IMR-90 (cell line): ENCODE measurements at regions not wholly inside any gene's neighbourhood (a gene's known extent, or its start where the extent isn't known, plus 50 kb on each side); places are given as distances from the start of the nearest gene placed in this dataset.

Experiments used
- ATAC-seq: fragments of 200-7000 bp; cut with Tn5 transposase; 2 replicates; pipeline ENCODE4 v1.9.1; 2020; ENCODE audit warnings: low read depth, mild to moderate bottlenecking, moderate library complexity
- BruUV-seq: library from RNA; stranded (reverse); fragments of 400-500 nt; replicated peaks from 2 replicates; lab custom pipeline; 2021; lab: Mats Ljungman, UMichigan
- CTCF ChIA-PET: fragments of 300-600 bp; formaldehyde crosslinking; extraction: SDS; loops from one replicate; lab custom pipeline; 2021; ENCODE audit warnings: antibody characterized with exemption; lab: Yijun Ruan, JAX
- POLR2A ChIA-PET: fragments of 300-600 bp; sonication (Branson Sonifier 250); formaldehyde crosslinking; loops from one replicate; lab custom pipeline; 2022; ENCODE audit warnings: antibody characterized with exemption; ENCODE audit not compliant: unreplicated experiment; lab: Charles Lee
- DNase-seq: peaks from one replicate; pipeline ENCODE4 v3.0.0; 2013
- H2AFZ ChIP-seq: replicated peaks from 2 replicates; pipeline ENCODE3; 2013; ENCODE audit warnings: low read length, mild to moderate bottlenecking; ENCODE audit not compliant: poor library complexity
- H2AK5ac ChIP-seq: 2 replicates; pipeline ENCODE4 v1.6.1; 2013; ENCODE audit warnings: low read depth, low read length, inconsistent platforms
- H2AK9ac ChIP-seq: replicated peaks from 2 replicates; pipeline ENCODE3; 2013; ENCODE audit warnings: mild to moderate bottlenecking, low read depth, low read length, moderate library complexity; ENCODE audit not compliant: poor library complexity
- H2BK120ac ChIP-seq: 2 replicates; pipeline ENCODE4 v1.6.1; 2013; ENCODE audit warnings: low read depth, low read length, inconsistent platforms
- H2BK15ac ChIP-seq: 3 replicates; pipeline ENCODE4 v1.6.1; 2013; ENCODE audit warnings: low read depth, low read length, inconsistent platforms
- H2BK20ac ChIP-seq: 2 replicates; pipeline ENCODE4 v1.6.1; 2013; ENCODE audit warnings: low read depth, mild to moderate bottlenecking, inconsistent platforms, low read length, moderate library complexity
- H2BK5ac ChIP-seq: 2 replicates; pipeline ENCODE4 v1.6.1; 2013; ENCODE audit warnings: mild to moderate bottlenecking, low read depth, low read length, inconsistent platforms; ENCODE audit not compliant: poor library complexity, severe bottlenecking
- H3K14ac ChIP-seq: replicated peaks from 2 replicates; pipeline ENCODE4 v1.6.1; 2013; ENCODE audit warnings: low read depth, low read length, inconsistent platforms
- H3K18ac ChIP-seq: 2 replicates; pipeline ENCODE4 v1.6.1; 2013; ENCODE audit warnings: low read depth, low read length, control low read depth
- H3K23ac ChIP-seq: 2 replicates; pipeline ENCODE4 v1.6.1; 2013; ENCODE audit warnings: low read depth, low read length, inconsistent platforms
- H3K27ac ChIP-seq: 2 replicates; pipeline ENCODE4 v1.5.1; 2013; ENCODE audit warnings: mild to moderate bottlenecking, control low read depth, low read length; ENCODE audit not compliant: insufficient read depth
- H3K27me3 ChIP-seq: 2 replicates; pipeline ENCODE4 v1.6.1; 2013; ENCODE audit warnings: low read length; ENCODE audit not compliant: control insufficient read depth, insufficient read depth
- H3K36me3 ChIP-seq: 2 replicates; pipeline ENCODE4 v1.6.1; 2013; ENCODE audit warnings: low read length, mixed read lengths; ENCODE audit not compliant: control insufficient read depth, insufficient read depth
- H3K4ac ChIP-seq: 2 replicates; pipeline ENCODE4 v1.6.1; 2013; ENCODE audit warnings: low read depth, low read length, inconsistent platforms
- H3K4me1 ChIP-seq: 2 replicates; pipeline ENCODE4 v1.6.1; 2013; ENCODE audit warnings: low read length, mixed read lengths; ENCODE audit not compliant: control insufficient read depth, insufficient read depth
- H3K4me2 ChIP-seq: 2 replicates; pipeline ENCODE4 v1.6.1; 2013; ENCODE audit warnings: low read depth, mild to moderate bottlenecking, control low read depth, low read length, moderate library complexity
- H3K4me3 ChIP-seq: 2 replicates; pipeline ENCODE4 v1.5.1; 2013; ENCODE audit warnings: low read depth, mild to moderate bottlenecking, control low read depth, low read length, moderate library complexity; ENCODE audit not compliant: insufficient read depth
- H3K56ac ChIP-seq: 2 replicates; pipeline ENCODE4 v1.6.1; 2013; ENCODE audit warnings: low read length, inconsistent platforms; ENCODE audit not compliant: insufficient read depth; ENCODE audit errors: extremely low read depth
- H3K79me1 ChIP-seq, 2 experiments: 2 replicates each; pipeline ENCODE4 v1.6.1; 2013; ENCODE audit warnings: low read length in 2 of 2, inconsistent platforms in 1 of 2, low read depth in 1 of 2
- H3K9ac ChIP-seq: 2 replicates; pipeline ENCODE4 v1.6.1; 2013; ENCODE audit warnings: low read depth, low read length, control low read depth
- H3K9me1 ChIP-seq: 2 replicates; pipeline ENCODE4 v1.6.1; 2013; ENCODE audit warnings: low read length, inconsistent platforms; ENCODE audit not compliant: insufficient read depth
- H3K9me3 ChIP-seq: 2 replicates; pipeline ENCODE4 v1.6.1; 2013; ENCODE audit warnings: low read length; ENCODE audit not compliant: control insufficient read depth, insufficient read depth
- H4K20me1 ChIP-seq: 2 replicates; pipeline ENCODE4 v1.6.1; 2013; ENCODE audit warnings: low read length, inconsistent platforms; ENCODE audit not compliant: insufficient read depth
- H4K5ac ChIP-seq: 2 replicates; pipeline ENCODE4 v1.6.1; 2013; ENCODE audit warnings: mild to moderate bottlenecking, low read depth, low read length, control low read depth
- H4K8ac ChIP-seq, 2 experiments: 2 replicates each; pipeline ENCODE4 v1.6.1; 2013; ENCODE audit warnings: low read depth in 2 of 2, low read length in 2 of 2, control low read depth in 1 of 2, inconsistent platforms in 1 of 2
- H4K91ac ChIP-seq: 2 replicates; pipeline ENCODE4 v1.6.1; 2013; ENCODE audit warnings: low read depth, low read length, inconsistent platforms; ENCODE audit not compliant: insufficient read depth
- BHLHE40 ChIP-seq: fragments of 150-350 bp; IDR thresholded peaks from 2 replicates; pipeline ENCODE4 v1.6.1; 2016; ENCODE audit warnings: mild to moderate bottlenecking, low read depth, low read length
- CEBPB ChIP-seq: IDR thresholded peaks from 2 replicates; pipeline ENCODE4 v1.6.1; 2012; ENCODE audit warnings: low read depth, low read length, improper control_type of control experiment
- CHD1 ChIP-seq: IDR thresholded peaks from 2 replicates; pipeline ENCODE4 v1.6.1; 2012; ENCODE audit warnings: low read depth, low read length, improper control_type of control experiment
- FOS ChIP-seq: fragments of 150-350 bp; IDR thresholded peaks from 2 replicates; pipeline ENCODE4 v1.6.1; 2016; ENCODE audit warnings: low read depth, low read length
- MAFK ChIP-seq: IDR thresholded peaks from 2 replicates; pipeline ENCODE4 v1.6.1; 2012; ENCODE audit warnings: low read depth, low read length, improper control_type of control experiment
- MAZ ChIP-seq: IDR thresholded peaks from 2 replicates; pipeline ENCODE4 v1.6.1; 2012; ENCODE audit warnings: low read depth, mild to moderate bottlenecking, low read length, improper control_type of control experiment, moderate library complexity, borderline replicate concordance
- MXI1 ChIP-seq: IDR thresholded peaks from 2 replicates; pipeline ENCODE4 v1.6.1; 2012; ENCODE audit warnings: low read depth, mild to moderate bottlenecking, low read length, moderate library complexity, borderline replicate concordance
- NFE2L2 ChIP-seq: fragments of 150-350 bp; IDR thresholded peaks from 2 replicates; pipeline ENCODE4 v1.6.1; 2016; ENCODE audit warnings: low read depth, mild to moderate bottlenecking, low read length
- POLR2A ChIP-seq: IDR thresholded peaks from 2 replicates; pipeline ENCODE4 v1.6.1; 2012; ENCODE audit warnings: mild to moderate bottlenecking, low read depth, low read length
- RAD21 ChIP-seq: IDR thresholded peaks from 2 replicates; pipeline ENCODE4 v1.6.1; 2012; ENCODE audit warnings: low read length, improper control_type of control experiment
- RCOR1 ChIP-seq: IDR thresholded peaks from 2 replicates; pipeline ENCODE4 v1.6.1; 2012; ENCODE audit warnings: mild to moderate bottlenecking, low read length, improper control_type of control experiment; ENCODE audit not compliant: insufficient replicate concordance
- RFX5 ChIP-seq: IDR thresholded peaks from 2 replicates; pipeline ENCODE4 v1.8.0; 2012; ENCODE audit warnings: low read depth, mild to moderate bottlenecking, low read length, moderate library complexity
- SMC3 ChIP-seq: fragments of 150-350 bp; IDR thresholded peaks from 2 replicates; pipeline ENCODE4 v1.6.1; 2016; ENCODE audit warnings: low read depth, mild to moderate bottlenecking, antibody characterized with exemption, low read length, moderate library complexity
- WGBS, 2 experiments: methylation state at CpG; one replicate each; pipeline versions ENCODE4 v1.1.5 to v1.1.7; 2013; ENCODE audit warnings: missing lambda C conversion rate in 2 of 2; ENCODE audit not compliant: insufficient read length in 1 of 2; ENCODE audit errors: extremely low coverage in 2 of 2; 5-methylcytosine and 5-hydroxymethylcytosine counted together
- dilution Hi-C: fragments of 300-500 bp; cut with HindIII; formaldehyde crosslinking; loops from one replicate; pipeline ENCODE4 v1.14.3; 2018; ENCODE audit warnings: low sequenced_read_pairs; ENCODE audit not compliant: unreplicated experiment
- in situ Hi-C: fragments of 300-500 bp; cut with MboI; formaldehyde crosslinking; loops from 3 replicates; pipeline ENCODE4 v1.14.3; 2019; ENCODE audit warnings: low sequenced_read_pairs, inconsistent platforms, mixed read lengths
- intact Hi-C: fragments of 100-400 bp; cut with micrococcal nuclease; formaldehyde crosslinking; loops from 2 replicates; pipeline ENCODE4 v1.10.0; 2022
- TF ChIP-seq, protein P1 (sequence below): fragments of 150-350 bp; IDR thresholded peaks from 2 replicates; pipeline ENCODE4 v1.6.1; 2017; ENCODE audit warnings: mild to moderate bottlenecking, antibody characterized with exemption, low read length, low read depth
- TF ChIP-seq, protein P2 (sequence below): conservative IDR thresholded peaks from 2 replicates; pipeline ENCODE4 v1.5.1; 2012; ENCODE audit warnings: mild to moderate bottlenecking, low read depth, low read length, improper control_type of control experiment
- TF ChIP-seq, protein P3 (sequence below): fragments of 150-350 bp; IDR thresholded peaks from 2 replicates; pipeline ENCODE4 v1.6.1; 2016; ENCODE audit warnings: low read depth, mild to moderate bottlenecking, low read length, moderate library complexity, borderline replicate concordance

- Histone ChIP-seq H3K4me1 (no peaks in the 10 kb centered on the region), H2AK5ac (no peak overlapping the region), H4K5ac (no peak overlapping the region), H3K23ac (no peak overlapping the region), H3K4me2 (no peak overlapping the region), H3K27me3 (no peaks in the 10 kb centered on the region), H3K36me3 (no peaks in the 10 kb centered on the region), H3K79me1 (no peaks in the 10 kb centered on the region), H3K9ac (no peak overlapping the region), H2AFZ (no peak overlapping the region), H3K14ac (no peak overlapping the region), H3K56ac (no peak overlapping the region), H2AK9ac (no peak overlapping the region), H2BK120ac (no peak overlapping the region), H3K9me1 (no peaks in the 10 kb centered on the region), H3K4ac (no peak overlapping the region), H2BK15ac (no peak overlapping the region), H3K4me3 (no peak overlapping the region), H2BK20ac (no peak overlapping the region), H3K9me3 (peaks cover 8% of the 10 kb centered on the region), H3K27ac (no peak overlapping the region), H3K18ac (no peak overlapping the region), H4K91ac (no peak overlapping the region), H4K20me1 (no peaks in the 10 kb centered on the region), H4K8ac (no peak overlapping the region), H2BK5ac (no peak overlapping the region)
- intact Hi-C loops: no loop called here
- dilution Hi-C loops: no loop called here
- ATAC-seq (no peak), DNase-seq (no peak)
- WGBS, 2 experiments: 0% methylated on average over 1 of the region's 3 CpGs; no CpG with 5 or more reads in 1 of the 2 experiments
- TF ChIP-seq FOS (no peak), RAD21 (no peak), MXI1 (no peak), RCOR1 (no peak), CHD1 (no peak), RFX5 (no peak), MAFK (no peak), NFE2L2 (no peak), MAZ (no peak), BHLHE40 (no peak), POLR2A (no peak), SMC3 (no peak), CEBPB (no peak)
- TF ChIP-seq, protein P1, sequence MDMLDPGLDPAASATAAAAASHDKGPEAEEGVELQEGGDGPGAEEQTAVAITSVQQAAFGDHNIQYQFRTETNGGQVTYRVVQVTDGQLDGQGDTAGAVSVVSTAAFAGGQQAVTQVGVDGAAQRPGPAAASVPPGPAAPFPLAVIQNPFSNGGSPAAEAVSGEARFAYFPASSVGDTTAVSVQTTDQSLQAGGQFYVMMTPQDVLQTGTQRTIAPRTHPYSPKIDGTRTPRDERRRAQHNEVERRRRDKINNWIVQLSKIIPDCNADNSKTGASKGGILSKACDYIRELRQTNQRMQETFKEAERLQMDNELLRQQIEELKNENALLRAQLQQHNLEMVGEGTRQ: no peak
- TF ChIP-seq, protein P2, sequence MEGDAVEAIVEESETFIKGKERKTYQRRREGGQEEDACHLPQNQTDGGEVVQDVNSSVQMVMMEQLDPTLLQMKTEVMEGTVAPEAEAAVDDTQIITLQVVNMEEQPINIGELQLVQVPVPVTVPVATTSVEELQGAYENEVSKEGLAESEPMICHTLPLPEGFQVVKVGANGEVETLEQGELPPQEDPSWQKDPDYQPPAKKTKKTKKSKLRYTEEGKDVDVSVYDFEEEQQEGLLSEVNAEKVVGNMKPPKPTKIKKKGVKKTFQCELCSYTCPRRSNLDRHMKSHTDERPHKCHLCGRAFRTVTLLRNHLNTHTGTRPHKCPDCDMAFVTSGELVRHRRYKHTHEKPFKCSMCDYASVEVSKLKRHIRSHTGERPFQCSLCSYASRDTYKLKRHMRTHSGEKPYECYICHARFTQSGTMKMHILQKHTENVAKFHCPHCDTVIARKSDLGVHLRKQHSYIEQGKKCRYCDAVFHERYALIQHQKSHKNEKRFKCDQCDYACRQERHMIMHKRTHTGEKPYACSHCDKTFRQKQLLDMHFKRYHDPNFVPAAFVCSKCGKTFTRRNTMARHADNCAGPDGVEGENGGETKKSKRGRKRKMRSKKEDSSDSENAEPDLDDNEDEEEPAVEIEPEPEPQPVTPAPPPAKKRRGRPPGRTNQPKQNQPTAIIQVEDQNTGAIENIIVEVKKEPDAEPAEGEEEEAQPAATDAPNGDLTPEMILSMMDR: no peak
- TF ChIP-seq, protein P3, sequence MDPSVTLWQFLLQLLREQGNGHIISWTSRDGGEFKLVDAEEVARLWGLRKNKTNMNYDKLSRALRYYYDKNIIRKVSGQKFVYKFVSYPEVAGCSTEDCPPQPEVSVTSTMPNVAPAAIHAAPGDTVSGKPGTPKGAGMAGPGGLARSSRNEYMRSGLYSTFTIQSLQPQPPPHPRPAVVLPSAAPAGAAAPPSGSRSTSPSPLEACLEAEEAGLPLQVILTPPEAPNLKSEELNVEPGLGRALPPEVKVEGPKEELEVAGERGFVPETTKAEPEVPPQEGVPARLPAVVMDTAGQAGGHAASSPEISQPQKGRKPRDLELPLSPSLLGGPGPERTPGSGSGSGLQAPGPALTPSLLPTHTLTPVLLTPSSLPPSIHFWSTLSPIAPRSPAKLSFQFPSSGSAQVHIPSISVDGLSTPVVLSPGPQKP: no peak
- CTCF ChIA-PET: no interaction called here
- POLR2A ChIA-PET: no interaction called here
- in situ Hi-C loops: no loop called here
- no TSS peak for BruUV-seq
Measured at GRCh38 chr4:18439311-18439710, 417.8 kb upstream of the LCORL start.
